Omental fat pad (tissue), 3 donors: ENCODE measurements at regions not wholly inside any gene's neighbourhood (a gene's known extent, or its start where the extent isn't known, plus 50 kb on each side); places are given as distances from the start of the nearest gene placed in this dataset.

Source experiments
- ATAC-seq: fragments of 150-250 bp; one replicate; pipeline ENCODE4 v1.9.1; 2016; ENCODE audit warnings: mild to moderate bottlenecking, moderate library complexity; ENCODE audit not compliant: low FRiP score
- DNase-seq: peaks from one replicate; pipeline ENCODE4 v3.0.0-alpha.2; 2019; ENCODE audit warnings: low spot score
- TF ChIP-seq, protein P1 (sequence below), 3 donors: fragments of 450-650 bp; IDR thresholded peaks; one replicate each; pipeline ENCODE4 v1.5.1; 2016 to 2017; ENCODE audit warnings: antibody characterized with exemption in 3 of 3, mild to moderate bottlenecking in 3 of 3, moderate library complexity in 2 of 3

DNA sequence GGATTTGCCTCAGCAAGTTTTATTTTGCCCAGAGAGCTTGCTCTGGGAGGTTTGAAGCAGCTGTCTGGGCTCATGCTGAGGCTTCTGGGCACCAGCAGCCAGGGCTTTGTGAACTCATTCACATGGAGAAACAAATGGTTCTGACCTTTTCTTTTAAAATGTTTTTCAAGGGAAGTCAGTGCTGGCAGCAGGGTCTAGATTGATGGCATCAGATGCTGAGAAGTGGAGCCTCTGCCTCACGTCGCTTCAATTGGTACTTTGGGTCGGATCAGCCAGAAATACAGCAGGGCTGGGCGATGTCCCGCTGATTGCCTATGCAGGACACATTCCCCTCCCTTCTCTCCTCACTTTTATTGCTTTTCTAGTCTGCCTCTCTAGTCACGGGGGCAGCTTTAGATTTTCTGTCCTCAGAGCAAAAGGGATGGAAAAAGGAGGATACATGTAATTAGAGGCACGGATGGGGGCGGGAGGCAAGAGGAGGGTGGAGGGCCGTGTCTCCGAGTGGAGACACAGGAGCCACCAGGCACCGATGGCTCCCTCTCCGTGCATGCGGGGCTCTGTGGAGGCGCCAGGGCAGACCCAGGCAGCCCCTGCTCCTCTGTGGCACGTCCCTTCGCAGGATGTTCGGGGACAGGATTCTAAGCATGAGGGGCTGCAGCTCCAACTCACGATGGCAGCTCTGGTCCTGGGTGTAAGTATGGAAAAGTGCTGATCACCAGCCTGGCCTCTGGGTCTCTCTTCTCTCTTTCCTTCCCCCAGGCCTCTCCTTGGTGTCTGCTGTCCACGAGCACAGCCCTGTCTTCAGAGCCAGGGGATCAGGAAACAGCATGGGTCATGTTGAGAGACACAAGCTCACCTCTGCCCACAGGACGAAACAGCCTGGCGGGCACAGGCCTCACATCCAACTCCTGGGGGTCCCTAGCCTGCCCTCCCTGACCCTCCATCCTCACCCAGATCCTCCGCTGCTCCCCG lies 116.1 kb downstream of the FAM43A start:
- TF ChIP-seq, protein P1, sequence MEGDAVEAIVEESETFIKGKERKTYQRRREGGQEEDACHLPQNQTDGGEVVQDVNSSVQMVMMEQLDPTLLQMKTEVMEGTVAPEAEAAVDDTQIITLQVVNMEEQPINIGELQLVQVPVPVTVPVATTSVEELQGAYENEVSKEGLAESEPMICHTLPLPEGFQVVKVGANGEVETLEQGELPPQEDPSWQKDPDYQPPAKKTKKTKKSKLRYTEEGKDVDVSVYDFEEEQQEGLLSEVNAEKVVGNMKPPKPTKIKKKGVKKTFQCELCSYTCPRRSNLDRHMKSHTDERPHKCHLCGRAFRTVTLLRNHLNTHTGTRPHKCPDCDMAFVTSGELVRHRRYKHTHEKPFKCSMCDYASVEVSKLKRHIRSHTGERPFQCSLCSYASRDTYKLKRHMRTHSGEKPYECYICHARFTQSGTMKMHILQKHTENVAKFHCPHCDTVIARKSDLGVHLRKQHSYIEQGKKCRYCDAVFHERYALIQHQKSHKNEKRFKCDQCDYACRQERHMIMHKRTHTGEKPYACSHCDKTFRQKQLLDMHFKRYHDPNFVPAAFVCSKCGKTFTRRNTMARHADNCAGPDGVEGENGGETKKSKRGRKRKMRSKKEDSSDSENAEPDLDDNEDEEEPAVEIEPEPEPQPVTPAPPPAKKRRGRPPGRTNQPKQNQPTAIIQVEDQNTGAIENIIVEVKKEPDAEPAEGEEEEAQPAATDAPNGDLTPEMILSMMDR (IDR thresholded peaks at IDR 0.05), result no peak
- DNase-seq, result no peak
- ATAC-seq, result no peak

DNA sequence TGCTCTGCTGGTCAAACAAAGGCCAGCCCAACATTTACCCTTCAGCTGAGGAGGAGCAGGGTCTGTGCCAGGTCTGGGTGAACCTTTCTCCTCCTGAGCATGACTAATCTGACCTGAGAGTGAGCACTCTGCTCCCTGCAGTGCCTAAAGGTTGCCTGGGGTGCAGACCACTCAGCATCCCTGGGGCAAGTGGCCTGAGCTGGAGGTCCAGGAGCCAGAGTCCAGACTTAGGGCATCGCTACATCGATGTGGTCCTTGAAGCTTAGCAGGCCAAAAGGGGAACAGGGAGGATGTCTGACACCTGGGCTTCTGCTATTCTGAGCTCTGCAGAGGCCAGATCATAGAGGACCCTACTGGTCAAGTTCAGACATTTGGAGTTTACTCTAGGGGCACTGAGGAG lies 119.1 kb downstream of the FAM43A start:
- ATAC-seq (no peak), DNase-seq (no peak)
- TF ChIP-seq, protein P1 (IDR thresholded peaks at IDR 0.05), result no peak

DNA sequence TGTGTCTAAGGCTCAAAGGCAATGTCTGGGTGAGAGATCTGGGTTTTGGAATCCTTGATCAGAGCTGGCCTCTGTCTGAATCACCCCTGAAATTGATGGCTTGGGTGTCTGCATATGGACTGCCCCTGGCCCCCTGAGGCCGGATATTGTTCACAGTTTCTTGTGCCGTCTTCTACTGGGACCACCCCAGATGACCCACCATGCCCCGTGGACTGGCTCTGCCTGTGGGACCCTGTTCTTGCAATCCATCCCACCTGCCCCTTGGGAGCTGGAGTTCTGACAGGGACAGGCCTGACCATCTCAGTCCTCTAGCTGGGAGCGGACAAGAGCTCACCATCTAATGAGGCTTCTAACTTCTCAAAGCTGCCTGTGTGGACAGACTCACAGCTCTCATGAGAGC lies 119.9 kb downstream of the FAM43A start:
- TF ChIP-seq, protein P1 (IDR thresholded peaks at IDR 0.05), result no peak
- ATAC-seq (no peak), DNase-seq (no peak)

DNA sequence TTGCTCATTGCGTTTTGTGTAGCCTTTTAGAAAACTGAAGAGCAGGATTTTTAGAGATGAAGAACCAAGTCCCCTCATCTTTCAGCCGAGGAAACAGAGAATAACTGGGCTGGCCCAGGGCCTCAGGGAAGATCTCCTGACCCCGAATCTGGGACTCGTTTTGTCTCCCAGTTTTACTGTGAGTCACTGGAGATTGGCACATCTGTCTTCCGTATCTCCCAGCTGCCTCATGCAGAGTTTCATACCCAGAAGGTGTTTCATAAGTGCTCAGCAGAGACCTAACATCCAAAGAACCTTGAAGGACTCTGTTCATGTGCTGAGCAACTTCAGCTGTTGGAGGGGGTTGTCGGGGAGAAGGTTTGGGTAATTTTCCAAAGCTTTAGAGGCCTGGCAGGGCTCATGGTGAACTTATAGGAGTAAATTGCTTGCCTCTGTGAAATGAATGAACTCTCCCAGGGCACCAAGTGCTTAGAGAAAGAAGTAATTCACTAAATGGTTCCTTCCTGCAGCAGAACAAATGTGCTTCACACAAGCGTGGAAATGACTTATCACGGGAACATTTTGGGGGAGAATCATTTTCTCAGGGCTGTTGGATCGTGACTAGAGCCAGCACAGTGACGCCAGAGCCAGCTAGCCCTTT lies 121.4 kb downstream of the FAM43A start:
- ATAC-seq, result no peak
- no peak for DNase-seq
- TF ChIP-seq, protein P1 (IDR thresholded peaks at IDR 0.05), result no peak

DNA sequence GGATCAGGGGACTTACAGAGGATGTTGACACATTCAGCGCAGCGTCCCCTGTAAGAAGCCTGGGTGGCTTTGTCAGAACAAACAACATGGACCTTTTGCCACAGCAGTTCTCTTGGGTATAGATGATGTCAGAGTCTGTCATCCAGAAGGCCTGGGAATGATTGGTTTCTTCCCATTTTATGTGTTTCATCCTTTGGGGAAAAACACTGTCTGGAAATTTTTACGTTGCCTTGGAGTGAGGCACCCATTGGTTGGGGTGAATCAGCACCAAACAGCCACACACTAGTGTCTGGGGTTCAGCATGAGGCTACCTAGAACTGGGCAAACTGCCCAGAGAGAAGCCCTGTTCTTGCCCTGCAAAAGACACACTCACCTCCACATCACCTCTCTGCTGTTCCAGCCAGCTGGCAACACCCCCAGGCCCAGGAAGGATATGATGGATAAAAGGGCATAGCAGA lies 123.0 kb downstream of the FAM43A start:
- no peak for ATAC-seq
- TF ChIP-seq, protein P1 (IDR thresholded peaks at IDR 0.05), result no peak
- no peak for DNase-seq

DNA sequence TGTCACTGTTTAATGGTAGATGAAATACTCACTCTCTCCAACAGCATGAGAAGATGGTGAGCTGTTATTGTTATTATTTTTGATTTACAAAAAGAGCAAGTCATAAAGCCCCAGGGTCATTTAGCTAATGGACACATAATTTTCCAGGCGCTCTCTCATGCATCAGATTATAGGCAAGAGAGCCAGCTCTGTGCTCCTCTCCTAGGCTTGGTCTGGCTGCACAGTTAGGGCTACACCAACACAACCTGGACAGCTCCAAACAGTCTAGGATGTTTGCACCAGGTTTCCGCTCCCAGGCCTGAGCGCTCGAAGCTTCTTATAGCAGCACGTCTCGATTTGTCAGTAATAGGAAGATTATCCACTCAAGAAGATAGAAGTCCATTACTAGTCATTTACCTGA lies 123.7 kb downstream of the FAM43A start:
- TF ChIP-seq, protein P1 (IDR thresholded peaks at IDR 0.05), result no peak
- DNase-seq (no peak), ATAC-seq (no peak)
